K562 (cell line): ENCODE measurements at regions not wholly inside any gene's neighbourhood (a gene's known extent, or its start where the extent isn't known, plus 50 kb on each side); places are given as distances from the start of the nearest gene placed in this dataset.

Experiments used
- ATAC-seq: fragments of 200-7000 bp; cut with Tn5 transposase; 3 replicates; pipeline ENCODE4 v1.9.1; 2020; ENCODE audit warnings: moderate library complexity
- BruUV-seq: library from RNA; stranded (reverse); fragments of 400-500 nt; replicated peaks from 2 replicates; lab custom pipeline; 2021; lab: Mats Ljungman, UMichigan
- CTCF ChIA-PET: fragments of 300-600 bp; formaldehyde crosslinking; extraction: SDS; loops from one replicate; lab custom pipeline; 2021; ENCODE audit warnings: low intra/inter-chr PET ratio; lab: Yijun Ruan, JAX
- POLR2A ChIA-PET: fragments of 300-600, 350-650 bp; sonication (Branson Sonifier 250); formaldehyde crosslinking; extraction: SDS; loops from one replicate; lab custom pipeline; 2021; ENCODE audit warnings: antibody characterized with exemption, inconsistent platforms; lab: Yijun Ruan, JAX
- DNase-seq, 4 experiments: peaks; one replicate each; pipeline versions ENCODE4 v3.0.0 to v3.0.0-alpha.2; 2011 to 2018; ENCODE audit warnings: low spot score in 3 of 4, mixed read lengths in 3 of 4; ENCODE audit errors: extremely low read depth in 1 of 4
- FAIRE-seq: peaks from 2 replicates; lab custom pipeline; 2011; peaks lifted over from hg19 to GRCh38; lab: Jason Lieb, UNC
- H2AFZ ChIP-seq: 2 replicates; pipeline ENCODE4 v1.6.0; 2011; ENCODE audit warnings: low read depth, low read length, control low read depth, inconsistent platforms
- H3K27ac ChIP-seq: fragments of 200-600 bp; 3 replicates; pipeline ENCODE4 v1.8.0; 2011; ENCODE audit warnings: low read depth, mild to moderate bottlenecking, control low read depth, inconsistent platforms, low read length, moderate library complexity, mixed read lengths; ENCODE audit errors: extremely low read depth
- H3K27me3 ChIP-seq, 2 experiments: fragments of 300-600 bp in 1 of 2; 2 replicates in 1 of 2; 3 replicates in 1 of 2; pipeline versions ENCODE4 v1.6.0 to v1.8.0; 2011; ENCODE audit warnings: inconsistent platforms in 2 of 2, low read length in 2 of 2, mild to moderate bottlenecking in 1 of 2, mixed read lengths in 1 of 2, moderate library complexity in 1 of 2; ENCODE audit not compliant: control insufficient read depth in 2 of 2, insufficient read depth in 2 of 2
- H3K36me3 ChIP-seq: fragments of 300-600 bp; 3 replicates; pipeline ENCODE4 v1.8.0; 2011; ENCODE audit warnings: mild to moderate bottlenecking, low read length, inconsistent platforms; ENCODE audit not compliant: control insufficient read depth, insufficient read depth
- H3K4me1 ChIP-seq, 2 experiments: fragments of 200-600 bp in 1 of 2; replicated peaks in 1 of 2; 2 replicates in 1 of 2; 3 replicates in 1 of 2; pipeline versions ENCODE4 v1.5.1 to v1.8.0; 2011; ENCODE audit warnings: inconsistent platforms in 2 of 2, low read length in 2 of 2, mild to moderate bottlenecking in 1 of 2, mixed read lengths in 1 of 2, moderate library complexity in 1 of 2; ENCODE audit not compliant: control insufficient read depth in 2 of 2, insufficient read depth in 2 of 2
- H3K4me2 ChIP-seq: 2 replicates; pipeline ENCODE4 v1.6.1; 2011; ENCODE audit warnings: low read length, control low read depth, inconsistent platforms, mixed read lengths; ENCODE audit not compliant: insufficient read depth
- H3K4me3 ChIP-seq: fragments of 200-600 bp; sonication (generic), shearing (Covaris generic); 2 replicates; pipeline ENCODE4 v1.5.1; 2016; ENCODE audit warnings: control low read depth, inconsistent platforms
- H3K79me2 ChIP-seq: fragments of 200-600 bp; 3 replicates; pipeline ENCODE4 v1.8.0; 2011; ENCODE audit warnings: low read length, inconsistent platforms; ENCODE audit not compliant: control insufficient read depth, insufficient read depth
- H3K9ac ChIP-seq, 2 experiments: 2 replicates each; pipeline versions ENCODE4 v1.6.0 to v1.6.1; 2011; ENCODE audit warnings: low read depth in 2 of 2, low read length in 2 of 2, control low read depth in 1 of 2, inconsistent platforms in 1 of 2, mild to moderate bottlenecking in 1 of 2, mixed read lengths in 1 of 2; ENCODE audit not compliant: insufficient read depth in 1 of 2
- H3K9me1 ChIP-seq: one replicate; pipeline ENCODE4 v1.6.0; 2011; ENCODE audit warnings: inconsistent platforms, mild to moderate bottlenecking, low read length, moderate library complexity; ENCODE audit not compliant: control insufficient read depth, insufficient read depth
- H3K9me3 ChIP-seq: replicated peaks from 2 replicates; pipeline ENCODE4 v1.5.1; 2011; ENCODE audit warnings: low read depth, low read length, inconsistent platforms; ENCODE audit not compliant: control insufficient read depth, insufficient read depth
- H4K20me1 ChIP-seq: replicated peaks from 2 replicates; pipeline ENCODE4 v1.6.1; 2011; ENCODE audit warnings: low read length, inconsistent platforms, mixed read lengths; ENCODE audit not compliant: control insufficient read depth, insufficient read depth
- ETV1 ChIP-seq: fragments of 450-650 bp; conservative IDR thresholded peaks from 2 replicates; pipeline ENCODE4 v1.6.1; 2016; ENCODE audit warnings: missing genetic modification characterization, control low read depth, low read depth, missing compliant biosample characterization
- LCOR ChIP-seq: sonication (generic); formaldehyde crosslinking; IDR thresholded peaks from 2 replicates; pipeline ENCODE4 v1.8.0; 2022; ENCODE audit warnings: mild to moderate bottlenecking, missing genetic modification reagents
- SREBF1 ChIP-seq: fragments of 150-350 bp; IDR thresholded peaks from 2 replicates; pipeline ENCODE4 v1.6.1; 2014; ENCODE audit warnings: antibody characterized with exemption, low read depth, low read length, borderline replicate concordance
- ZC3H8 ChIP-seq: fragments of 450-650 bp; IDR thresholded peaks from 2 replicates; pipeline ENCODE4 v1.6.1; 2017
- WGBS: fragments of 100-300 bp; shearing (Covaris generic); methylation state at CpG from one replicate; pipeline ENCODE4 v1.1.6; 2016; ENCODE audit warnings: low coverage, mixed read lengths; ENCODE audit not compliant: insufficient coverage; ENCODE audit errors: missing lambda C conversion rate; 5-methylcytosine and 5-hydroxymethylcytosine counted together
- in situ Hi-C: fragments of 300-500 bp; cut with MboI; formaldehyde crosslinking; loops from 4 replicates; pipeline ENCODE4 v1.15.0; 2018; ENCODE audit warnings: inconsistent platforms, mixed read lengths
- intact Hi-C: fragments of 100-400 bp; cut with micrococcal nuclease; formaldehyde crosslinking; loops from 2 replicates; pipeline ENCODE4 v1.14.2; 2022
- TF ChIP-seq, protein P1 (sequence below): fragments of 450-650 bp; IDR thresholded peaks from 2 replicates; pipeline ENCODE4 v1.7.1; 2018; ENCODE audit warnings: mild to moderate bottlenecking, low read depth; ENCODE audit not compliant: partially characterized antibody

DNA sequence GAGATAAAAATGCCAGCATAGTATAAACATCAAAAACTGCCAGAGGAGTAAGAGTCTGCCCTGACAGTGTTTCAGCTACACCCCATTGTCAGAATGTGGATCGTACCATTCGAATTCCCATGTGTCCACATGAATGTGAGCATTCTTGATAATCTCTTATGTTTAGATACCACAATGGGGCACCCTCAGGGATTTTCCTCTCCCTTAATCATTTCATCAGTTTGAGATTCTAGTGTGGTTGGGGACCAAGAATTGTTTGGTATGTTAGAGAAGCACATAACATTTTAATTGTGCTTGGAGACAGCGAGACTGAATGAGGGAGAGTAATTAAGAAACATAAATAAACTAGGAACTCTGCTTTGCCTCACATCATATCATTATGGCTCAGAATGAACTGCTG, 120.2 kb downstream of the ZC3H11B start:
- no peak for ATAC-seq
- H3K9ac ChIP-seq: no peak overlapping the region
- BruUV-seq: no TSS peak

More for the DNA sequence above, 120.2 kb downstream of the ZC3H11B start:
- in situ Hi-C loops: no loop called here
- Histone ChIP-seq H3K4me1 (no peaks in the 10 kb centered on the region), H3K4me3 (no peak overlapping the region), H3K9me3 (no peaks in the 10 kb centered on the region), H3K9me1 (no peaks in the 10 kb centered on the region), H3K27me3 (no peaks in the 10 kb centered on the region), H3K79me2 (no peaks in the 10 kb centered on the region), H4K20me1 (no peaks in the 10 kb centered on the region), H3K27ac (no peak overlapping the region), H2AFZ (no peak overlapping the region), H3K36me3 (no peaks in the 10 kb centered on the region), H3K4me2 (no peak overlapping the region)
- intact Hi-C loops: no loop called here
- CTCF ChIA-PET: no interaction called here
- 3% methylated on average over 3 of the region's 3 CpGs for WGBS
- POLR2A ChIA-PET: interaction anchor here (0.7 kb wide), 1 partner anchor 47 kb away, joined by 4 read pairs; no protein-coding TSS in a partner anchor
- FAIRE-seq: no peak
- DNase-seq: no peak
- TF ChIP-seq ZC3H8 (no peak), ETV1 (tag) (no peak), LCOR (CRISPR knock-in tag) (no peak), SREBF1 (no peak)
- TF ChIP-seq, protein P1, sequence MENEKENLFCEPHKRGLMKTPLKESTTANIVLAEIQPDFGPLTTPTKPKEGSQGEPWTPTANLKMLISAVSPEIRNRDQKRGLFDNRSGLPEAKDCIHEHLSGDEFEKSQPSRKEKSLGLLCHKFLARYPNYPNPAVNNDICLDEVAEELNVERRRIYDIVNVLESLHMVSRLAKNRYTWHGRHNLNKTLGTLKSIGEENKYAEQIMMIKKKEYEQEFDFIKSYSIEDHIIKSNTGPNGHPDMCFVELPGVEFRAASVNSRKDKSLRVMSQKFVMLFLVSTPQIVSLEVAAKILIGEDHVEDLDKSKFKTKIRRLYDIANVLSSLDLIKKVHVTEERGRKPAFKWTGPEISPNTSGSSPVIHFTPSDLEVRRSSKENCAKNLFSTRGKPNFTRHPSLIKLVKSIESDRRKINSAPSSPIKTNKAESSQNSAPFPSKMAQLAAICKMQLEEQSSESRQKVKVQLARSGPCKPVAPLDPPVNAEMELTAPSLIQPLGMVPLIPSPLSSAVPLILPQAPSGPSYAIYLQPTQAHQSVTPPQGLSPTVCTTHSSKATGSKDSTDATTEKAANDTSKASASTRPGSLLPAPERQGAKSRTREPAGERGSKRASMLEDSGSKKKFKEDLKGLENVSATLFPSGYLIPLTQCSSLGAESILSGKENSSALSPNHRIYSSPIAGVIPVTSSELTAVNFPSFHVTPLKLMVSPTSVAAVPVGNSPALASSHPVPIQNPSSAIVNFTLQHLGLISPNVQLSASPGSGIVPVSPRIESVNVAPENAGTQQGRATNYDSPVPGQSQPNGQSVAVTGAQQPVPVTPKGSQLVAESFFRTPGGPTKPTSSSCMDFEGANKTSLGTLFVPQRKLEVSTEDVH: no peak
- TF ChIP-seq, all 486 proteins: peak for 0
